GM12873 (cell line): ENCODE measurements at regions not wholly inside any gene's neighbourhood (a gene's known extent, or its start where the extent isn't known, plus 50 kb on each side); places are given as distances from the start of the nearest gene placed in this dataset.

ENCODE experiments used
- TF ChIP-seq, protein P1 (sequence below): IDR thresholded peaks from 2 replicates; pipeline ENCODE4 v1.5.1; 2012; ENCODE audit warnings: low read depth, mild to moderate bottlenecking, moderate library complexity, low read length, control low read depth; ENCODE audit not compliant: insufficient read depth; ENCODE audit errors: missing control alignments

DNA sequence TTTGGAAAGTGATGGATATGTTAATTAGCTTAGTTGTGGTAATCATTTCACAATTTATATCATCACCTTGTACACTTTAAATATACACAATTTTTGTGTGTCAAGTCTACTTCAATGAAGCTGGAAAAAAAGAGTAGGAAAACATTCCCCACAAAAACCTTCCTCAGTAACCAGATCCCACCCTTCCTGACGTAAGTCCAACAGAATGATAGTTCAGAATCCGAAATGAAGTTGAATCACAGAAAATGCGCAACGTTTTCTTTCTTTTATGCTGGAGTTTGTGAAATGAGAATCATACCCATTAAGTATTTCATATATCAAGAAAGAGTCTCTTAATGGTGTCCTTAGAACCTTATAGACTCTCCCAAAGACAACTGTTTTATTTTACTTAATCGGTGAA lies 292.9 kb downstream of the USP46 start:
- TF ChIP-seq, protein P1, sequence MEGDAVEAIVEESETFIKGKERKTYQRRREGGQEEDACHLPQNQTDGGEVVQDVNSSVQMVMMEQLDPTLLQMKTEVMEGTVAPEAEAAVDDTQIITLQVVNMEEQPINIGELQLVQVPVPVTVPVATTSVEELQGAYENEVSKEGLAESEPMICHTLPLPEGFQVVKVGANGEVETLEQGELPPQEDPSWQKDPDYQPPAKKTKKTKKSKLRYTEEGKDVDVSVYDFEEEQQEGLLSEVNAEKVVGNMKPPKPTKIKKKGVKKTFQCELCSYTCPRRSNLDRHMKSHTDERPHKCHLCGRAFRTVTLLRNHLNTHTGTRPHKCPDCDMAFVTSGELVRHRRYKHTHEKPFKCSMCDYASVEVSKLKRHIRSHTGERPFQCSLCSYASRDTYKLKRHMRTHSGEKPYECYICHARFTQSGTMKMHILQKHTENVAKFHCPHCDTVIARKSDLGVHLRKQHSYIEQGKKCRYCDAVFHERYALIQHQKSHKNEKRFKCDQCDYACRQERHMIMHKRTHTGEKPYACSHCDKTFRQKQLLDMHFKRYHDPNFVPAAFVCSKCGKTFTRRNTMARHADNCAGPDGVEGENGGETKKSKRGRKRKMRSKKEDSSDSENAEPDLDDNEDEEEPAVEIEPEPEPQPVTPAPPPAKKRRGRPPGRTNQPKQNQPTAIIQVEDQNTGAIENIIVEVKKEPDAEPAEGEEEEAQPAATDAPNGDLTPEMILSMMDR = no peak

DNA sequence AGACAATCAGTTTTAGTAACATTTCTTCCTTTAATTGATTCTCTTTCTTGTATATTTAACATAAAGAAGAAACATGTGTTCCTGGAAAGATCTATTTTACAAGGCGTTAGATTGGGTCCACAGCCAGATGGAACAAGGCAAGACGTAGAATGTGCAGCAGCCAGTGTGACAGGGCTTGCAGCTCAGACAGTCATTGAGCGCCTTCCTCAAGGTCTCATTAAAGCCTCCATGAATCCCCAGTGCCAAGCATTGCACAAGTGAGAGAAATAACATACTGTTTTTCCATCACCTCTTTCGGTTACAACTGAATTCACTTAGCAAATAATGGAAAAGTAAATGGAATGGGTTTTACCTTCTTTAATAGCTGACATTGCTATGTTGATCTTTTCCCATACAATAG lies 292.5 kb downstream of the USP46 start:
- TF ChIP-seq, protein P1 = no peak

DNA sequence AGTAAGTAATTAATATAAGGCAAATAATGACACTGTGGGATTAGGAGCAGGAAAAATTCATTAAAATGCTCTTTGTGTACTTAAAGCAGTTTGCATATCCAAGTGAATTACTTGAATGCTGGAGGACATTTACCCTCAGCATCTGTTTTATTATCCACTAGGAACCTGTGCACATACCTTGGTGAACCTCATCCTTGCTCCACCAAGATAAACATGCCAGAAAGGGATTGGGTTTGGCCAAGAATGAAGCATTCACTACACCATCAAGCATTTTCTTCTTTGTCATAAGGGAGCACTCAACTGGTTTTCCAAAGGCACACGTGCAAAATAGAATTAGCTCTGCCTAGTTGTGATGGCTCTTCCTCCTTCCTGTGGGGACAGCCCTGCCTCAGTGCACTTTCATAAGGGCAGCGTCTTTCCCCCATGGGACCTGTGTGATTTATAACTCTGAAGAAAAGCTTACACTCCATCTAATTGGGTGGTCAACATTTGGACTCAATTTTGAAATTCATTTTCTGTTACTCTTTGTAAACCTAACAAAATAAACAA lies 291.7 kb downstream of the USP46 start:
- TF ChIP-seq, protein P1 = no peak

DNA sequence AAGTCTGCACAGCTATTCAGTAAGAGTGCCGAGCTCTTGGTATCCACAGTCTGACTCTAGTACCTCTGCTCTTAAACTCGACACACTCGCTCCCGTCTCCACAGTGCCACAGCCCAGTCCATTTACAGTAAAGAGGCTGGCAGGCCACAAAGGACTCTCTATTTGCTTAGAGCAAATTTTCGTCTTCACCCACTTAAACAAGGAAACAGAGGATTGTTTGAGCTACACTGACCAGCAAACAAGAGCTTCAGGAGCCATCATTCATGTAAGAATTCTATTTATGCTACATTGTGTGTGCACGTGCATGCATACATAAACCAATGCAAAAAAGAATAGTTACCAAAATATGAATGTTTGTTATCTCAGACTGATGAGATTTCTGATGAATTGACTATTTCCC lies 290.2 kb downstream of the USP46 start:
- TF ChIP-seq, protein P1 = no peak

DNA sequence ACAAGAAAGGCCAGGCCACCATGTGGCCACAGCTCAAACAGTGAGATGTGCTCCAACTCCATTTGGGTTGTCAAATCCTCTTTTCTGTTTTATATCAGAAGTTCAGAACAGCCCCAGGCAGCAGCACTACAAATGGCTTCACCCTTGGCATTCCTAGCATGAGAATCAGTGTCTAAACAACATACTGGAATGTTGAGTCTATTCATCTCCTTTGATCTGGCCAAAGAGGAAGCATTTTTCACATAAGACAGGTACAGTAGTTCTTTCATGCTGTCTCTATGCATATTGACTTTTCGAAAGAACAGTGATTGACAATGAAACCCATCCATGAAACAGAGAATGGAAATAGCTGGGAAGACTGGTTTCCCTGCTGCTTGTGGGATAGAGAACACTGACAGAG lies 289.5 kb downstream of the USP46 start:
- TF ChIP-seq, protein P1 = no peak

DNA sequence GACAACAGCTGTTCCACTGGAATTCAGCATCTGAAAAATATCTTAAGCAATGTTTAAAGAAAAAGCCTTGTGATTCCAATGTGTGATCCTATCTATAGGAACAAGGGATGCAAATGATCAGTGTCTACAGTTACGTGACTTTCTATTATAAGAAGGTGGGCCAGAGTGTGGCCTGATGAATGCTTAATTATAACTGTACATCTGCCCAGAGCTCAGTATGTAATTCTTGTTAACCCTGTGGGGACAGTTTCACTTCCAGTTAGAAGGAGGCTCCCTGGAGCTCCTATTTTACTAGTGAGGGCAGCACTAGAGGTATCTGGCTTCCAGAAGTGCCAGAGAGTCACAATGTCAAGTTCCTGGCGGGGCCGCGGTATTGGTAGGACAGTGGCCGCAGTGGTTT lies 288.5 kb downstream of the USP46 start:
- TF ChIP-seq, protein P1 = no peak

DNA sequence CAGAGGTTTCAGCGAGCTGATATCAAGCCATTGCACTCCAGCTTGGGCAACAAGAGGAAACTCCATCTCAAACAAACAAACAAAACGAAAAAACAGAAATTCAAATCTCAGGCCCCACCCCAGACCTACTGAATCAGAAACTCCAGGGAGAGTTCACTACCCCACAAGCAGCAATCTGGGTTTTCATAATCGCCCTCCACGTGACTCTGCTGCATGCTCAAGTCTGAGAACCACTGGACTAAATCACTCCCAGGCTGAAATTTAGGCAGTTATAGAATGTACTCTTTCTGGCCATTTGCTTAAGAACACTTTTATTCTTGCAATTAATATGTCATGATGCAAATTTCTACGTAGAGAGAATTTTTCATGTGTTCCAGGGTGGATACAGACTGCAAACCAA lies 287.3 kb downstream of the USP46 start:
- TF ChIP-seq, protein P1 = no peak
